Loucy (cell line): ENCODE measurements at regions not wholly inside any gene's neighbourhood (a gene's known extent, or its start where the extent isn't known, plus 50 kb on each side); places are given as distances from the start of the nearest gene placed in this dataset.

Source experiments
- H2AFZ ChIP-seq: fragments of 200-600 bp; sonication (generic); 2 replicates; pipeline ENCODE4 v1.6.0; 2016; ENCODE audit warnings: antibody characterized with exemption, mild to moderate bottlenecking, low read length, moderate library complexity
- H3F3A ChIP-seq: fragments of 200-600 bp; 2 replicates; pipeline ENCODE4 v1.6.0; 2016; ENCODE audit warnings: antibody characterized with exemption, low read depth, mild to moderate bottlenecking
- H3K27me3 ChIP-seq: fragments of 200-600 bp; sonication (generic); 2 replicates; pipeline ENCODE4 v1.6.1; 2014; ENCODE audit warnings: low read length, mild to moderate bottlenecking; ENCODE audit not compliant: insufficient read depth, poor library complexity, severe bottlenecking
- H3K36me3 ChIP-seq: fragments of 200-600 bp; sonication (generic); 2 replicates; pipeline ENCODE4 v1.6.1; 2016; ENCODE audit warnings: low read length; ENCODE audit not compliant: insufficient read depth
- H3K4me1 ChIP-seq: fragments of 200-600 bp; sonication (generic); 2 replicates; pipeline ENCODE4 v1.5.1; 2014; ENCODE audit warnings: low read length, mild to moderate bottlenecking; ENCODE audit not compliant: insufficient read depth, poor library complexity, severe bottlenecking
- H3K4me2 ChIP-seq: fragments of 200-600 bp; sonication (generic); 2 replicates; pipeline ENCODE4 v1.6.0; 2014; ENCODE audit warnings: antibody characterized with exemption, low read length, low read depth, mild to moderate bottlenecking; ENCODE audit not compliant: poor library complexity, severe bottlenecking
- H3K4me3 ChIP-seq: fragments of 200-600 bp; sonication (generic); 2 replicates; pipeline ENCODE4 v1.5.1; 2014; ENCODE audit warnings: low read length, mild to moderate bottlenecking, mixed read lengths; ENCODE audit not compliant: poor library complexity, severe bottlenecking
- H3K79me2 ChIP-seq: fragments of 200-600 bp; sonication (generic); 2 replicates; pipeline ENCODE4 v1.6.1; 2014; ENCODE audit warnings: low read length; ENCODE audit not compliant: insufficient read depth
- H3K9ac ChIP-seq: fragments of 200-600 bp; sonication (generic); 2 replicates; pipeline ENCODE4 v1.6.0; 2014; ENCODE audit warnings: mild to moderate bottlenecking, low read depth, low read length, moderate library complexity; ENCODE audit not compliant: poor library complexity, severe bottlenecking
- H3K9me2 ChIP-seq: fragments of 200-600 bp; sonication (generic); replicated peaks from 2 replicates; pipeline ENCODE4 v1.6.1; 2016; ENCODE audit warnings: low read depth, low read length, mixed read lengths
- H3K9me3 ChIP-seq: fragments of 200-600 bp; sonication (generic); 2 replicates; pipeline ENCODE4 v1.6.1; 2014; ENCODE audit warnings: mild to moderate bottlenecking, antibody characterized with exemption, low read length, low read depth; ENCODE audit not compliant: insufficient read depth
- H4K20me1 ChIP-seq: fragments of 200-600 bp; sonication (generic); 2 replicates; pipeline ENCODE4 v1.6.0; 2014; ENCODE audit warnings: antibody characterized with exemption, low read length, mild to moderate bottlenecking; ENCODE audit not compliant: insufficient read depth, poor library complexity, severe bottlenecking
- CTCF ChIP-seq: fragments of 200-600 bp; sonication (generic); conservative IDR thresholded peaks from 2 replicates; pipeline ENCODE4 v1.5.1; 2014; ENCODE audit warnings: mild to moderate bottlenecking, antibody characterized with exemption, low read length
- EZH2phosphoT487 ChIP-seq: fragments of 200-600 bp; IDR thresholded peaks from 2 replicates; pipeline ENCODE4 v1.6.1; 2018; ENCODE audit warnings: antibody characterized with exemption, mild to moderate bottlenecking, moderate library complexity, borderline replicate concordance

- H3K79me2 ChIP-seq: no peaks in the 10 kb centered on the region
- no peaks in the 10 kb centered on the region for H3F3A ChIP-seq
- no peak overlapping the region for H3K4me2 ChIP-seq
- no peaks in the 10 kb centered on the region for H3K4me1 ChIP-seq
- H3K36me3 ChIP-seq: no peaks in the 10 kb centered on the region
- H3K4me3 ChIP-seq: no peak overlapping the region
- H3K9ac ChIP-seq: no peak overlapping the region
- H3K9me3 ChIP-seq: no peaks in the 10 kb centered on the region
- no peak for TF ChIP-seq CTCF
- no peak for TF ChIP-seq EZH2phosphoT487
- no peaks in the 10 kb centered on the region for H3K9me2 ChIP-seq
- H2AFZ ChIP-seq: no peak overlapping the region
- H3K27me3 ChIP-seq: no peaks in the 10 kb centered on the region
- H4K20me1 ChIP-seq: no peaks in the 10 kb centered on the region
Observed at GRCh38 chr16:64060631-64061030, 1061.2 kb downstream of the CDH11 start.

GRCh38 chr16:64058685-64059084, 1063.2 kb downstream of the CDH11 start:
- Histone ChIP-seq H3K36me3 (no peaks in the 10 kb centered on the region), H3K4me2 (no peak overlapping the region), H3K9me3 (no peaks in the 10 kb centered on the region), H3K79me2 (no peaks in the 10 kb centered on the region), H4K20me1 (no peaks in the 10 kb centered on the region), H2AFZ (no peak overlapping the region), H3K4me3 (no peak overlapping the region), H3K4me1 (no peaks in the 10 kb centered on the region), H3F3A (no peaks in the 10 kb centered on the region), H3K27me3 (no peaks in the 10 kb centered on the region), H3K9me2 (no peaks in the 10 kb centered on the region), H3K9ac (no peak overlapping the region)
- TF ChIP-seq EZH2phosphoT487 (no peak), CTCF (no peak)

GRCh38 chr16:64051824-64052223, 1070.0 kb downstream of the CDH11 start:
- no peak overlapping the region for H3K4me2 ChIP-seq
- no peak overlapping the region for H3K9ac ChIP-seq
- H3K9me3 ChIP-seq: no peaks in the 10 kb centered on the region
- H3K79me2 ChIP-seq: no peaks in the 10 kb centered on the region
- H3K9me2 ChIP-seq: no peaks in the 10 kb centered on the region
- no peak overlapping the region for H3K4me3 ChIP-seq
- no peaks in the 10 kb centered on the region for H3K36me3 ChIP-seq
- TF ChIP-seq EZH2phosphoT487: no peak
- TF ChIP-seq CTCF: peak; percentile 38
- no peaks in the 10 kb centered on the region for H3K4me1 ChIP-seq
- no peaks in the 10 kb centered on the region for H3F3A ChIP-seq
- H2AFZ ChIP-seq: no peak overlapping the region
- no peaks in the 10 kb centered on the region for H3K27me3 ChIP-seq
- H4K20me1 ChIP-seq: no peaks in the 10 kb centered on the region
